ENCODE measurements at regions not wholly inside any gene's neighbourhood (a gene's known extent, or its start where the extent isn't known, plus 50 kb on each side); places are given as distances from the start of the nearest gene placed in this dataset.

DNA sequence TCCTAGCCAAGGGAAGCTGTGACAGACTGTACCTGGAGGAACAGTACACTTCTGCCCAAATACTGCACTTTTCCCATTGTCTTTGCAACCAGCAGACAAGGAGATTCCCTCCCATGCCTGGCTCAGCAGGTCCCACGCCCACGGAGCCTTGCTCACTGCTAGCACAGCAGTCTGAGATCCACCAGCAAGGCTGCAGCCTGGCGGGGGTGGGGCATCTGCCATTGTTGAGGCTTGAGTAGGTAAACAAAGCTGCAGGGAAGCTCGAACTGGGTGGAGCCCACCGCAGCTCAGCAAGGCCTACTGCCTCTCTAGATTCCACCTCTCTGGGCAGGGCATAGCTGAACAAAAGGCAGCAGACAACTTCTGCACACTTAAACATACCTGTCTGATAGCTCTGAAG is 268.9 kb downstream of the OSR1 start:
- peak; percentile 31 for DNase-seq

DNA sequence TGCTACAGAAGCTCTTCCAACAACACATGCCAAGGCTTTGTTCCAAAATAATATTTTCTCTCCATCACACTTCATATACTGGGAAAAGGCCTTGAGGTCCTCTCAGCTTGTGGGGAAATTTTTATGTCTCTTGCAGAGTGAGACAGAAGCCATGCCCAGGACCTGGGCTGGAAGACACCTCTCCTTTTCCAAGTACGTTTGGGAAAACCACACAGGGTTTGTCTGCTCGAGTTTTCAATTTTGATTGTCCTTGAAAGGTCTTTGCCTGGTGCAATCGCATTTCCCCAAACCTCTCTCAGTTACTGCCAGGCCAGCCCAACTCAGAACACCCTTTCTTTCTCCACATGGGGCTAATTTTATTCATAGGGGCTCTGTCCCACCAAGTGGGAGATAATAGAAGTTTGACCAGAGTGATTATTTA is 272.2 kb downstream of the OSR1 start:
- no peak for DNase-seq

DNA sequence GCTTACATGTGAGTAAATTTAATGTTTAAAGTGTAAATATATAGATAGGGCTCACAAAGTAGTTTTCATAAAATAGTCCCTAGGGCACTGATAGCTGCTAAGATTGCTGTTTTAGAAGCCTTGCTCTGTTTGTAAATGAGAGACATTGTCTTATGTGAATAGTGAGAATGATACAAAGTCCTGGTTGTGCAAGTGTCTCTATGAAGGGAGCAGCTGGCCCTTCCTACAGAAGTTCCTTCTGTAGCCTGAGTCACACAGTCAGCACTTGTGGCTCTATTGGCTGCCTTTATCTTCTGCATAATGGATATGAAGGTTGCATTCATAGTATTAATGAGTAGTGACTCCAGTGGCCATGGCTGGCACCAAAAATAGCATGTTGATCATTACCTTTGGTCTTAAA is 279.7 kb downstream of the OSR1 start:
- no peak for DNase-seq

DNA sequence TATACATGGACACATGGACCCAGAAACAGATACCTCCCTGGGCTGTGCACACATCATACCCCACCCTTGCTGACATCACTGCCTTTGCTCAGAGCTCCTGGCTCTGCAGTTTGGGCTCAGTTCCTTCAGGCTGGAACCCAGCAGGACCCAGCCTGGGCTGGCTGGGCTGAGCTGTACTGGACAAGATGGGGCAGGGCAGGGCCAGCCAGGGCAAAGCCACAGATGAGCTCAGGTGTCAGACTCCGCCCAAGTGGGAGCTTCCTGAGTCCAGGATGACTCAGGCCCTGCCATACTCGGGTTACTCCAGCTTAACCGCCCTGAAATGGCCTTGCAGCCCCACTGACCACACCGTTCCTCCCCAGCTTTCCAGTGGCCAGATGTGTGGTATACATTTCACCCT is 284.9 kb downstream of the OSR1 start:
- DNase-seq = no peak

DNA sequence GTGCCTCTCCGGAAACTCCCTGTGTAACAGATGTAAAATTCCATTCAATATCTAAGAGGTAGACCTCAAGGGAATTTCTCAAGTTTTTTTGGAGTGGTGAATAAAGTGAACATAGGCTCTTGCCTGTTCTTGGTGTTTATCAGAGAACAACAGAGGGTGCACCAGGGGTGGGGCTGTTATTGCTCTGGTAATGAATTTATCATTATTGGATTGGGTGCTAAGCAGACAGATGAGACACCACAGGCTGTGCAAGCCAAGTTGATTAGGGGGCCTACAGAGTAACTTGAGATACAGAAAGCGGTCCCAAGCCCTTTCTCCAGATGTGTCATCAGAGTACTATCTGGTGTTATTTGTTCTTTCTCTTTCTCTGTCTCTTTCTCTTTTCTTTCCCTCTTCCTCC is 286.3 kb downstream of the OSR1 start:
- DNase-seq = no peak

DNA sequence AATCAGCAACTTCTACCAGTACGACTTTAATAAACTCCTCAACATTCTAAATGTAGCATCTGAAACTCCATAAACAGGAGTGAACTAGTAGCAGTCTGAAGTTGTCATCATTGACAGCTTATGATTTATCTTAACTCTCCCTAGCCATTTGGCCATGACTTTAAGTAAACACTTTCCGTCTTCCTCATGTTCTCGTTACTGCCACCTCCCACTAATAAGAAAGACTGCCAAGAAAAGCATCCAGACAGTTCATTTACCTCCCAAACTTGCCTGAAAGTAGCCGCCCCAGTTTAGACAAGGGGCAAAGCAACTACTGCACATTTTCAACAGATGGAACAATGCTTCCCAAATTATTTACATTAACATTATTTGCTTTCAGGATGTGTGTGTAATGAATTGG is 287.5 kb downstream of the OSR1 start:
- DNase-seq = no peak

DNA sequence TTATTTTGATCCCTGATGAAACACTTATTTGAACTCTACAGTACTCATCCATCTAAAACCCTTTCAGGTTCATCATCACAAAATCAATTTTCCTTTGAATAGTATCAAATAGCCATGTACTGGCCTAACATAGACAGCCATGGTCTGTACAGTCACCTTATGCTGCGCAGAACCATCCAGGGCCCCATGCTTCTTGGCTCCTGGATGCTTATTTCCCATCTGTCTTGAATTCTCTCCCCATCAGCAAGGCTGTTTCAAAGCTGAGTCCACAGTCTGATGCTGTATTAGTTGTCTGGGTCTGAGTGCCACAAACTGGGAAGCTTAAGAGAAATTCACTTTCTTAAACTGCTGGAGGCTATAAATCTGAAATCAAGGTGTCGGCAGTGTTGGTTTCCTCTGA is 290.2 kb downstream of the OSR1 start:
- DNase-seq = no peak

DNA sequence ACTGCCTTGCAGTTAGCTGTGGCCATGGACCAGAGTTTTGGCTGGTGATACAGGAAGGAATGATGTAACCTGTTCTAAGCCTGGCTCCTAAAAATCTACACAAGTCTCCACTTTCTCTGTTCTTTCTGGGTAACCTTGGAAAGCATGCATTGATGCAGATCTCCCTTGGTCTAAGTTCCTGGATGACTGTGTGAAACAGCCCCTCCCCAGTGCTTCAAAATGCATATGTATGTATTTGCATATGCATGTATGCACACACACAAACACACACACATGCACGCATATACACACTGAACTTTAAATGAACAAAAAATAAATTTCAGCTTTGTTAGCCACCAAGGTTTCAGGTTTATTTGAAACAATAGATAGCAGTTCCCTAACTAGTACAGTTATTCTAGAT is 296.1 kb downstream of the OSR1 start:
- no peak for DNase-seq

DNA sequence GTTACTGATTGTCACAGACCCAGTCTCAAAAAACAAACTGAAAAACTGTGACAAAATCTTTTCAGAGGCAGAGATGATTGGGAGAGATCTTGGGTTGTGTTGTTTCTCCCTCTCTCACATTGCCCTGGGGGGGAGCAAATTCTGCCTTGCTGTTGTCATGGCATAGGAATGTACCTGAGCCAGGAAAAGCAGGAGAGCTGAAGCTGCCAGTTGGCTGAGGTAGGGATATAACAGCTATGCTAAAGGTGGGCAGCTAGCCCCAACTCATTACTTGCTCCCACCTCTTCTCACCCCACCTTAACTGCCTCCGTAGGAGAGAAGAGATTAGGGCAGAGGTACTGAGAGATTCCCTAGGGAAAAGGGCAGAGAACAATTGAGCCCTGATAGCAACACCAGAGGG is 299.3 kb downstream of the OSR1 start:
- no peak for DNase-seq

DNA sequence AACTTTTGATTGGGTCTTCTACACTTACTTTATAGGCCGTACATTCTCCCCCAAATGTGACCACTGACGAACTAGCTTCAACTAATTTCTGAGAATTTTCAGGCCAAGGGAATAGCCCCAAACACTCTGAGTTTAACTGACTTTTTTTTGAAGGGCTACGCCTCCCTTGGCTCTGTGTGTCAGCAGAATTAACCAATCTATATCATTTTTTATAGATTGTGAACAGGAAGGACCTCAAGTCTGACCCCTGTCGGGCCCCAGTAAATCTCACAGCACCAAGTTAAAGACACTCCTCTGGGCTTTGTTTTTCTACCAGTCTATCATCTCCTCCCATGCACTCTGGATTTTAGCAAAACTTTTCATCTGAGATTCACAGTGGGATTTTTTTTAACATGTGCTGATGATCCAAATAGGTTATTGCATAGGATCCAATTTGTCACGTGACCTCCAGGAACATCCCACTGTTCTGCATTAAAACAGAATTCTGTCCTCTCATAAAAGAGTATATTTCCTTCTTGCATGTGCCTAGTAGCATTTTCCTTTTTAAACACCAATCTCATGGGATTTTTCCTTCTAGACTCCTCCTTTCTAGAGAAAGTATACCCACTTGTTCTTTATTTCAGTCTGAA is 307.1 kb downstream of the OSR1 start:
- DNase-seq = no peak

DNA sequence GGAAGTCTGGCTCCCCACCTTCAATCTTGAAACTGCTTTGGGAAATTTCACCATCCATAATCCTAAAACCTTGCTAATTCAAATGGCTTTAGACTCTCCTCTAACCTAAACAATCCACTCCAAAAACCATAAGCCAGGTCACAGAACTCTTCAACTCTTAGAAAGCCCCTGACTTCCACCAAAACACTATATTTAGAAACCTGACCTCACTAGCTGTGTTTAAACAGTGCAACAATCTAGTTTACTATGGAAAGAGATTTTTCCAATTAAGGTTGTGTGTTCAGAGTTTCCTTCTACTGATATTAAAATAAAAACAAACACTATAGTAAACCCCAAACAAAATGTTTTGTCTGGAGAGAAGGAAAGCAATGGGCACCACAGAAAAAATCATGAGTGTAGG is 308.1 kb downstream of the OSR1 start:
- DNase-seq = no peak

DNA sequence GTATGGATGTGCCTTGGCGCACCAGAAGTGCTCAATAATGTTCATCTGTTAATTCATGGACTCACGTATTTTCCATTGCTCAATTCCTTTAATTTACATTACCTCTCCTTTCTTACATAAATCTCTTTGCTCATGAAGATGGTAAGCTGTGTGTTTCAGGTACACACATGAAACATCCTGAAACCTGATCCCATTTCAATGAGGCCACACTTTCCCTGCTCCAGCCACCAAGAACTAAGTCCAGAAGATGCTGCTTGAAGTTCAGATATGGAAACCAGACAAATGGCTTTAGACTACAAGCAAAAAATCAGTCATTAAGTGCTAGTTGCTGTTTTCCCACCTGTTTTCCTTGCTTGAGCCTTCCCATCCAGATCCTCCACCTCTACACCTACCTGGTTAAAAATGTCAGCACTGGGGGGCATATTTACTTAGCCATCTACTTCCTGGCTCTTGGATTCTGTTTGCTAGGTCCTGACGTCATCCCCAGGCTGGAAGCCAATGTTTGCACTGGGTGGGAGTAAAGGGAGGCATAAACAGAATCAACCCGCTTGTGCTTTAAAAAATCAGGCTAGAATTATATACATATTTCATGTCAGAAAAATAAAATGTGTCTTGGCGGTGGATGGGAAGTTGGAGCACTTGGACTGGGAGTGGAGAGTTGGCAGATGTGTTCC is 309.7 kb downstream of the OSR1 start:
- peak; percentile 68 for DNase-seq

DNA sequence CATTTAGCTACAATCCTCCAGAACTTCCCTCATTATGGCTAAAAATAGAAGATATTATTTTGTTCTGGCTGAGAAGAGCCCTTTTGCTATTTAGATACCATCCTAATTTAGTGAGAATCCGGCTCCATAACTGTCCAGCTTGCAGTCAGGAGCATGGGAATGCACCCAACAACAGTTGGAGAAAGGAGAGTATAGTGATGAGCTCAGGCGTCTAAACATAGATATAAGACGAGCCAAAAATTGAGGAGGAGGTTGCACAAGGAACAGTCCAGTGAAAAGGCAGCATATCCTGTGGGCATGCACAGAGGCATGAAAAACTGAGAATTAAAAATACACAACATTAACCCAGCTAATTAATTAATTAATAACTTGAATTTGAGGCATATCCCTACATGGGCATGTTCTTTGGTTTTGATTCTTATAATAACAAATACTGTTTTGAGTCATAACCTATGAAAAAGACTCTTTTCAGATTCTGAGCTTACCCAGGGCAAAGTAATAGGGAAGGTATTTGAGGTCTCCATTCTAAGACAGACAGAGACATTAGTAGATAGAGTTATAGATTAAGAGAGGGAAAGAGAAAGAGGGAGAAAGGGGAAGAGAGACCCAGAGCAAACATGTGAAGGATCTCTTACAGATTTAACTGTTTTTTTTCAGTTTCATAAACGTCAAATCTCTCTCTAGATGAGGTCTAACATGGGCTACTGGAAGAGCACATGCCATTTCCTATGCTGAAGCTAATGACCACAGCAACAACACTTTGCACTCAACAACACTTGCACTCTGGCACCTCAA is 311.2 kb downstream of the OSR1 start:
- no peak for DNase-seq

DNA sequence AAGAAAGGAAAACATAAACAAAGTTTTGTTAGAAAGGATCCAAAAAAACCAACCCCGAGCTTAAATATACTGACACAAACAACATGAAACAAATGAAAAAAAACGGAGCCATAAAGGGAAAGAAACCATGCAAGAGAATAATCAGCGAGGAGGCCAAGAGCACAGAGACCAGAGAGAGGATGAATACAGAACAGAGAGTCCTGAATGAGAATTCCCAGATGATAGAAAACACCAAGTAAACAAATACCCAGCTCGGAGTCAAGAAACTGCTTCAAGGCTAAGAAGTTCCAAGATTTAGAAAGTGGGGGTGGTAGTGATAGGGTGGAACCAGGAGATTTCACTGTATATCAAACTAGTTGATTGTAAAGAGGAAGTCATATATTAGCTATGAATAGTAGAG is 313.3 kb downstream of the OSR1 start:
- DNase-seq = no peak

DNA sequence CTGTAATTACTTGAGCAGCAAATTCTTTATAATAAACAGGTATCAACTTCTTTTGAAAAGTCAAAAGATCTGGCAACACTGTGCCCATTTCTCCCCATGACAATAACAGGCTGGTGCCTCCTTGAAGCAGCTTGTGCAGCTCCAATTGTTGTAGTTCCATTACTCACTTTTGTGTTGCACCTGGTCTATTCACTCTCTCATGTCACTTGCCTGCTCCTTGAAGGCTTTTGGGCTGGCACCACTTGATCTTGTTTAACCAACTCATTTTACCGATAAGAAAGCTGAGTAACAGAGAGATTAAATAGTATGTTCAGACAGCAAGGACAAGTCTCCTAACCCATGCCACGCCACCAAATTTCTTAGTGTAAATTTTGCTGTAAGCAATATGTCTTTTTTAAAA is 314.5 kb downstream of the OSR1 start:
- DNase-seq = no peak

DNA sequence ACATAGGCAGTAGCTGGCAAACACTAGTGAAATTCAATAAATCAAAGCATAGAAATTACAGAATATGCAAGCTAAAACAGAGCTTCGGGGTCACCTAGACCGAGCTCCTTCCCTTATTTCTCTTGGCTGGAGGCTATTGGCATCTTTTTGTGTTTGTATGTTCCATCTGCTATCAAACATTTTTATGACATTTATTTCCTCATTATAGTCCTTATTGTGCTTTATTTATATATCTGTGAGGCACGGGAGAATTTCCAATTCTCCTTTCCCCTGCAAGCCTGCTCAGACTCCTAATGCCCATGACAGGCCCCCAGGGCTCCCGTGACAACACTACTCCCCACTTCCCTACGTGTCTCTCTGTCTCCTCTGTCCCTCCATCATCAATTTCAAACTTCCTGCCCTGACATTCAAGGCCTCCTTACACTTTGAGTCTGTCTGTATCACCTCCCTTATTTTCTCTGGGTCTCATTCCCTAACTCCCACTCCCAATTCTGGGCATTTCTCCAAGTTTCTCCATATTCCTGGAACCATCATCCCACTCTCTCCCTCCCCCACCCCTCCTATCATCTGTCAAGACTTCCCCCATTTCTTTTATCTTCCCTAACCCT is 316.9 kb downstream of the OSR1 start:
- no peak for DNase-seq

DNA sequence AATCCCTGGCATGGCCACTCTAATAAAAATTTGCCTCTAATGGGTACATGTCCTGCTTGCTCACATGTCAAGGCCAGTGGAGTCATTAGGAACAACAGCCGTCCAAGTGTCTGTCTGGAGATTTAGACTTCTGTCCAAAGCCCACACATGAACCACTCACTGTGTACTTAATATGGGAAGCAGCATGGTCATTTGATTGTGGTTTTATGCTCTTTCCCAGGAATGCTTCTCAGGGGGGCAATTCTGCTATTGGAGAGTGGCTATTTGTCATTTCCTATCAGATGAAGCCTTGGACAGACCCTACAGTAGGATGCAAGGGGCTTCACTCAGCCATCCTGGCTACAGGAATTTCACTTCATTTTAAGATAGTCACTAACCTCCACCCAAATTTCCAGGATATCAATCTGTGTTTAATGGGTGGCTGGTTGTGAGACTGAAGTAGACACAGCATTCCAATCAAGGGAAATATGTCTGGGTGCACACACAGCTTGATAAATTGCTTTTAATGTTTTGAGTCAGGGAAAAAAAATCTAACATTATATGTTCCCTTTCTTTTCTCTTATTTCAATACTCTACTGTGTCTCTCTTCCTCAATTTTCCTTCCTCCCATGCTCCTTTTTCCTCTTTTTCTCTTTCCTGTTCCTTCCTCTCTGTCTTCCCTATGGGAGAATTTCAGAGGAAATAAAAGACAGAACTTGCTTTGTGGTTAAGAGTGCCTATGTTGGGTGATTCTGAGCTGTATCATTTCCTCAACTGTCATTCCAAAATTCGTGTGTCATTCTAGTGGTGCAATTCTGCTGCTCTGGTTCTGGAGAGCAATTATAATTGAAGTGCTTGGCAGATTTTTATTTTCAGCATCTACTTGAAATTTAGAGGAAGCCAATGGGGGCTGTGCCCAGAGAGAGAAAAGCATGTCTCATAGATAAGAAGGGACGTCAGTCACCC is 320.1 kb downstream of the OSR1 start:
- no peak for DNase-seq

DNA sequence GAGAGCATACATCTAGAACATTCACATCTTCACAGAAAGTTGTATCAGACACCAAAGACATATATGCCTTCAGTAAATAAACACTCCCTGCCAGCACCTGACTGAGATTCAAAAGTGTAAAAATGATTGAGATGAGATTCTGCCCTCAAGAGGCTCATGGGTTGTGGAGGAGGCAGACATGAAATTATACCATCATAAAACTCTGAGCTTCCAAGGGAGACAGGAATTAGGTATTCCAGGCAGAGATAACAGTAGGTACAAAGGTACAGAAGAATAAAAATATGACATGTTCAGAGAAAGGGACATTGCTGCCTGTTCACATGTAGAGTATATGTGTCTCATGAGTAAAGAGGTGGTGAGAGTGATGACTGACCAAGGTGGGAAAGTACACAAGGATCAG is 322.3 kb downstream of the OSR1 start:
- no peak for DNase-seq

DNA sequence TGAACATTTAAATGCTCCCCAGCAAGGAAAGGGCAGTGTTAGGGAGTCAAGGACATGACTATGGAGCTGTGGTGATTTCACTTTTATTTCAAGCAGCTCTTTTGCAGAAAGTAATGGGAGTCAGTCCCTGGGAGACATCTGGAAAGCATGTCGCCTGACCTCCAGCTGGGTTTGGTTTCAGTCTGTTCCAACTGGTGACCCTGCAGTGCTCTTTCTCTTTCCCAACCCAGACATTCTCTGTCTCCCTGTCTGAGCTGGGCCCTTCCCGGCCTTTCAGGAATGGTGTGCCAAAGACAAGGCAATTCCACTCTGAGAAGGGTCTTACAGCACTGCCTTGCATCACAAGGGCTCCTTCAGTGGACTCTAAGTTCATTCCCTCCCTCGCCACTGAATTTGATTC is 323.2 kb downstream of the OSR1 start:
- DNase-seq = no peak

DNA sequence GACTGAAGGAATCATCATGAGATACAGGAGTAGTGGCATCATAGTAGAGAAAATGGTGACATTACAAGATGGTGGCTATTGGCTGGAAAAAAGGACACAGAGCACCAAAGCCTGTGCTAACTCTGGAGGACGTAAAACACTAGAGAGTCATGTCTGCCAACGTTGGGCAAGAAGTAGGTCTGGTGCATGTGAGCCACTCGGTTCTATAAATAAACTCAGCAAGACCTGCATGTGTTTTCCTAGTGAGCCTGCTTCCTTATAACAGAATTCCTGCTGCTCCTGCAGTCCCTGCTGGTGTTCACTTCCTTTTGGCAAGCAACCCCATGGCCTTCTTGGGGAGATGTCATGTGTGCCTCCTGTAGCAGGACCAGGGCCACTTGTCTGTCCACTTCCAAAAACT is 325.2 kb downstream of the OSR1 start:
- DNase-seq = no peak

DNA sequence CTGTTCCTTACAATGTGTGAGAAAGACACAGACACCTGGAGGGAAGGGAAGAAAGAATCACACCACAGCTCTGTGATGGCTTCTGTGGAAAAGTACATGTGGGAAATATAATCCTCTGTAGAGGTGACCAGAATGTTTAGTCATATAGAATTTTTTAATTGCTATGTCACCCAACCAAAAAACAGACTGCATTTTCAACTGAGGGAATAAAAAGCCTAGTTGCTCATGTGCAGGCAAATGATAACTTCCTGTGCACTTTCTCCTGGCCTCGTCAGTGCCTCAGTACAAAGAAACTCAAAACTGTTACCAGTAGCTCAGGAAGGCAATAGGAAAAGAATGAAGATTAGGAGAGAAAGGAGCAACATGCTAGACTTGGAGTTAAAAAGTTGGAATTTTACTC is 326.8 kb downstream of the OSR1 start:
- no peak for DNase-seq

DNA sequence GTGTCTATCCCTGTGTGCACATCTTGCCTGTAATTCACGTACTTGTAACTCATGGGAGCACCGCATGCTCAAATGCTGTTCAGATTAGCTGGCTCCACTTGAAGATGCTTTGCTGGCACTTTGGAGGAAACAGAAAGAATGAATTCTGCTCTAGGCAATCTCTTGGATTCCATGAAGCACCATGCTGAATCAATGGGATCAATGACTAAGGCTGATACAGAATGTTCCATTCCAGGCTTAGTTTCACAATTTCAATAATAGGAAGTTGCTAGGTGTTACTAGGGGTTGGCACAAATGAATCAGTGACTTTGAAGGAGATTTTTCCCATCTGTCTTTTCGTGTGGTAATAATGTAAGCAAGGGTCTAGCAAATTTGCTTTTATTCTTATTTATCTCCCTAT is 328.8 kb downstream of the OSR1 start:
- DNase-seq = no peak

All from NCI-H748 treated with DMSO at 0.1 percent for 48 hours (cell line).